Ishikawa (cell line): ENCODE measurements at regions not wholly inside any gene's neighbourhood (a gene's known extent, or its start where the extent isn't known, plus 50 kb on each side); places are given as distances from the start of the nearest gene placed in this dataset.

ENCODE experiments used
- CEBPB ChIP-seq: IDR thresholded peaks from 2 replicates; pipeline ENCODE4 v1.6.1; 2012
- CREB1 ChIP-seq: IDR thresholded peaks from 2 replicates; pipeline ENCODE4 v1.6.1; 2012; ENCODE audit warnings: low read depth
- EGR1 ChIP-seq: IDR thresholded peaks from 2 replicates; pipeline ENCODE4 v1.6.1; 2012
- EP300 ChIP-seq: IDR thresholded peaks from 2 replicates; pipeline ENCODE4 v1.6.1; 2012; ENCODE audit warnings: borderline replicate concordance
- FOXM1 ChIP-seq: IDR thresholded peaks from 2 replicates; pipeline ENCODE4 v1.6.1; 2012; ENCODE audit warnings: low read depth, borderline replicate concordance
- NFIC ChIP-seq: IDR thresholded peaks from 2 replicates; pipeline ENCODE4 v1.6.1; 2012
- RAD21 ChIP-seq: IDR thresholded peaks from 2 replicates; pipeline ENCODE4 v1.6.1; 2012; ENCODE audit warnings: low read depth
- TAF1 ChIP-seq: IDR thresholded peaks from 2 replicates; pipeline ENCODE4 v1.6.1; 2012; ENCODE audit warnings: low read depth, mild to moderate bottlenecking
- TCF12 ChIP-seq: IDR thresholded peaks from 2 replicates; pipeline ENCODE4 v1.6.1; 2012; ENCODE audit warnings: low read depth
- TEAD4 ChIP-seq: IDR thresholded peaks from 2 replicates; pipeline ENCODE4 v1.6.1; 2012
- YY1 ChIP-seq: IDR thresholded peaks from 2 replicates; pipeline ENCODE4 v1.6.1; 2012; ENCODE audit warnings: low read depth
- TF ChIP-seq, protein P1 (sequence below): IDR thresholded peaks from 2 replicates; pipeline ENCODE4 v1.6.1; 2012
- TF ChIP-seq, protein P2 (sequence below): IDR thresholded peaks from 2 replicates; pipeline ENCODE4 v1.6.1; 2012; ENCODE audit warnings: low read depth, mild to moderate bottlenecking

DNA sequence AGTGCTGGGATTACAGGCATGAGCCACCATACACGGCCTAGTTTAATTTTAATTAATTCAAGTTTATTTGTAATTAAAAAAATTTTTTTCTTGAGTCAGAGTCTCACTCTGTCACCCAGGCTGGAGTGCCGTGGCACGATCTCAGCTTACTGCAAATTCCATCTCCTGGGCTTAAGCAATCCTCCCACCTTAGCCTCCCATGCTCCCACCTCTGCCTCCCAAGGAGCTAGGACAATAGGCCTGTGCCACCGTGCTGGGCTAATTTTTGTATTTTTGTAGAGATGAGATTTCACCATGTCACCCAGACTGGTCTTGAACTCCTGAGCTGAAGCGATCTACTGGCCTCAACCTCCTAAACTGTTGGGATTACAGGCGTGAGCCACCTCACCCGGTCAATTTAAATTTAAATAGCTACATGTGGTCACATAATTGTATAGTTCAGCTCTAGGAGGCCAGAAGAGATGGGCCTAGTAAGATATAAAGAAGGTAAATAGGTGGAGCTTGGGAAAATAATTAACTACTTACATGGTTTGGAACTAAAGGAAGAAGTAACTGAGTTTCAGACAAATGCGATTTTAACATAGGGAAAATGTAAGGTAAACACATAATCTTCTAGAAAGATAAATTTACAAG is 220.0 kb upstream of the CITED2 start:
- TF ChIP-seq NFIC = no peak
- no peak for TF ChIP-seq CREB1
- TF ChIP-seq, protein P1, sequence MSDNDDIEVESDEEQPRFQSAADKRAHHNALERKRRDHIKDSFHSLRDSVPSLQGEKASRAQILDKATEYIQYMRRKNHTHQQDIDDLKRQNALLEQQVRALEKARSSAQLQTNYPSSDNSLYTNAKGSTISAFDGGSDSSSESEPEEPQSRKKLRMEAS = no peak
- TF ChIP-seq TAF1 = no peak
- no peak for TF ChIP-seq YY1
- TF ChIP-seq, protein P2, sequence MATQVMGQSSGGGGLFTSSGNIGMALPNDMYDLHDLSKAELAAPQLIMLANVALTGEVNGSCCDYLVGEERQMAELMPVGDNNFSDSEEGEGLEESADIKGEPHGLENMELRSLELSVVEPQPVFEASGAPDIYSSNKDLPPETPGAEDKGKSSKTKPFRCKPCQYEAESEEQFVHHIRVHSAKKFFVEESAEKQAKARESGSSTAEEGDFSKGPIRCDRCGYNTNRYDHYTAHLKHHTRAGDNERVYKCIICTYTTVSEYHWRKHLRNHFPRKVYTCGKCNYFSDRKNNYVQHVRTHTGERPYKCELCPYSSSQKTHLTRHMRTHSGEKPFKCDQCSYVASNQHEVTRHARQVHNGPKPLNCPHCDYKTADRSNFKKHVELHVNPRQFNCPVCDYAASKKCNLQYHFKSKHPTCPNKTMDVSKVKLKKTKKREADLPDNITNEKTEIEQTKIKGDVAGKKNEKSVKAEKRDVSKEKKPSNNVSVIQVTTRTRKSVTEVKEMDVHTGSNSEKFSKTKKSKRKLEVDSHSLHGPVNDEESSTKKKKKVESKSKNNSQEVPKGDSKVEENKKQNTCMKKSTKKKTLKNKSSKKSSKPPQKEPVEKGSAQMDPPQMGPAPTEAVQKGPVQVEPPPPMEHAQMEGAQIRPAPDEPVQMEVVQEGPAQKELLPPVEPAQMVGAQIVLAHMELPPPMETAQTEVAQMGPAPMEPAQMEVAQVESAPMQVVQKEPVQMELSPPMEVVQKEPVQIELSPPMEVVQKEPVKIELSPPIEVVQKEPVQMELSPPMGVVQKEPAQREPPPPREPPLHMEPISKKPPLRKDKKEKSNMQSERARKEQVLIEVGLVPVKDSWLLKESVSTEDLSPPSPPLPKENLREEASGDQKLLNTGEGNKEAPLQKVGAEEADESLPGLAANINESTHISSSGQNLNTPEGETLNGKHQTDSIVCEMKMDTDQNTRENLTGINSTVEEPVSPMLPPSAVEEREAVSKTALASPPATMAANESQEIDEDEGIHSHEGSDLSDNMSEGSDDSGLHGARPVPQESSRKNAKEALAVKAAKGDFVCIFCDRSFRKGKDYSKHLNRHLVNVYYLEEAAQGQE = no peak
- TF ChIP-seq FOXM1 = no peak
- TF ChIP-seq RAD21 = no peak
- no peak for TF ChIP-seq EP300
- no peak for TF ChIP-seq CEBPB
- TF ChIP-seq TCF12 = no peak
- no peak for TF ChIP-seq EGR1
- TF ChIP-seq TEAD4 = no peak
